ENCODE measurements at regions not wholly inside any gene's neighbourhood (a gene's known extent, or its start where the extent isn't known, plus 50 kb on each side); places are given as distances from the start of the nearest gene placed in this dataset.
"Not testable (repeated sequence)": the region's sequence is repeated elsewhere in the genome, so short reads cannot be mapped to it uniquely, and the experiment has no call there.

GRCh38 chr14:106359157-106359887 is 832.9 kb downstream of the TMEM121 start:
- ATAC-seq (ENCODE audit: insufficient number of reproducible peaks, low FRiP score, low read depth): not testable (repeated sequence)

DNA sequence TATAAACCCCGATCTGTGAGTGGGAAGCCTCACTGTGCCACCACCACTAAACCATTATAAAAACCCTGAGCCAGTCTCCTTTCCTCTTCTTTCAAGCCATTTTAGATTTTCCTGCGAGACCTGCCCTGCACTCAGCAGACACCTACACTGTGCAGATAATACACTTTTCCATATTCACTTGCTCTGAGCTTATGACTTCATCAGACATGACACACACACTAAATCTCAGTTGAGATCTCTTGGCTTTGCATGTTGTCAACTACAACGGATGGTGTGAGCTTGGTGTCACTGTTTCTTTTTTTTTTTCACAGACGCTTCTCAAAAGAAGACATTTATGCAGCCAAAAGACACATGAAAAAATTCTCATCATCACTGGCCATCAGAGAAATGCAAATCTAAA is 839.0 kb downstream of the TMEM121 start:
- H3K27ac ChIP-seq; H3K36me3 ChIP-seq; H3K4me1 ChIP-seq (ENCODE audit: control insufficient read depth in 1 of 2, low read depth in 2 of 2); ATAC-seq (ENCODE audit: insufficient number of reproducible peaks, low FRiP score, low read depth); H3K4me3 ChIP-seq; H3K27me3 ChIP-seq (replicated peaks; ENCODE audit: insufficient read depth); DNase-seq (ENCODE audit: low spot score); H3K9me3 ChIP-seq: not testable (repeated sequence)

More at GRCh38 chr14:106359157-106359887, 832.9 kb downstream of the TMEM121 start:
- H3K27ac ChIP-seq; DNase-seq (ENCODE audit: low spot score); H3K4me1 ChIP-seq (ENCODE audit: control insufficient read depth in 1 of 2, low read depth in 2 of 2); H3K27me3 ChIP-seq (replicated peaks; ENCODE audit: insufficient read depth); H3K36me3 ChIP-seq; H3K4me3 ChIP-seq; H3K9me3 ChIP-seq: not testable (repeated sequence)

DNA sequence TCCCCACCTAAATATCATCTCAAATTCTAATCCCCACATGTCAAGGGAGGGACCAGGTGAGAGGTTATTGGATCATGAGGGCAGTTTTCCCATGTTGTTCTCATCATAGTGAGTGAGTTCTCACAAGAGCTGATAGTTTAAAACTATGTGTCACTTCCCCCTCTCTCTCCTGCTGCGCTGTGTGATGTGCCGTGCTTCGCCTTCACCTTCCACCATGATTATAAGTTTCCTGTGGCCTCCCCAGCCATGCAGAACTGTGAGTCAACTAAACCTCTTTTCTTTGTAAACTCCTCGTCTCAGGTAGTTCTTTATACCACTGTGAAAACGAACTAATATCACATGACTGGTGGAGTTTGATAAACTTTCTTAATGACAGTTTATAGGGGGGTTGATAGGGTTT is 839.5 kb downstream of the TMEM121 start:
- H3K9me3 ChIP-seq; ATAC-seq (ENCODE audit: insufficient number of reproducible peaks, low FRiP score, low read depth); H3K4me3 ChIP-seq; H3K27me3 ChIP-seq (replicated peaks; ENCODE audit: insufficient read depth); H3K27ac ChIP-seq; H3K4me1 ChIP-seq (ENCODE audit: control insufficient read depth in 1 of 2, low read depth in 2 of 2); H3K36me3 ChIP-seq; DNase-seq (ENCODE audit: low spot score): not testable (repeated sequence)

DNA sequence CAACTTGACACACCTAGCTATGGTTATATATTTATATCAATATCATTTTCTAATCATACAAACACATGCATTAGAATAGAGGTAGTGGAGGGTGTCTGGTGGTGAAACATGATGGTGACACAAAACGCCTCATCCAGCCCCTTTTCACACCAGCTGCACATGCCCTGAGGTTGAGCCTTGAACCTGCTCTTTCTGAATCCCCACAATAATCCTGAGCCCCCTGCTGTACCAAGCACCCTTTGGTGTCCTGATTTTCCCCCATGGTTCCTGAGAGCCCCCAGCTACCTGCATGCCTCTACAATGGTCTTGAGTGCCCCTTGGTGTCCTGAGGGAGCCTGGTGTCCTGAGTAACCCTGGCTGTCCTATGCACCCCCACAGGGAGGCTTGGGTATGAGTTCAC is 840.6 kb downstream of the TMEM121 start:
- H3K4me3 ChIP-seq; ATAC-seq (ENCODE audit: insufficient number of reproducible peaks, low FRiP score, low read depth); H3K36me3 ChIP-seq; H3K27ac ChIP-seq; DNase-seq (ENCODE audit: low spot score); H3K9me3 ChIP-seq; H3K27me3 ChIP-seq (replicated peaks; ENCODE audit: insufficient read depth); H3K4me1 ChIP-seq (ENCODE audit: control insufficient read depth in 1 of 2, low read depth in 2 of 2): not testable (repeated sequence)

DNA sequence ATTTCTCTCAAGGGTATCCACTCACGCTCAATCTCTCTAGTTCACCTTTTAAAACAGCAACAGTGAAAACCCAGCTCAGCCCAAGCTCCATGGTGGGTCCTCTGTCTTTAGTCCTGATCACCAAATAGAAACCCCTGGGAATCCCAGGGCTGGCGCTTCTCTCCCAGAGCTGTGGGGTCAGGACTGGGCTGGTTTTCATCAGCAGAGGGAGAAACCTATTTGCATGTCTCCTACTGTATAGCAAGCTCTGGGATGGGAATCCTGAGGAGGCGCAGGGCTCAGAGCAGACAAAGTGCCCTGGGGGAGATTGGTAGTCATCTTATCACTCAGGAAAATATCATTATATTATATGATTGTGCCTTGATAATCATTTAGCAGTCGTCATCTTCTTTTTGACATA is 843.1 kb downstream of the TMEM121 start:
- not testable (repeated sequence) for H3K4me3 ChIP-seq; DNase-seq (ENCODE audit: low spot score); H3K27ac ChIP-seq; H3K27me3 ChIP-seq (replicated peaks; ENCODE audit: insufficient read depth); H3K4me1 ChIP-seq (ENCODE audit: control insufficient read depth in 1 of 2, low read depth in 2 of 2); ATAC-seq (ENCODE audit: insufficient number of reproducible peaks, low FRiP score, low read depth); H3K9me3 ChIP-seq; H3K36me3 ChIP-seq

GRCh38 chr14:106372870-106373652 is 846.7 kb downstream of the TMEM121 start:
- Histone ChIP-seq H3K9me3 (no peaks in the 10 kb centered on the region), H3K36me3 (no peaks in the 10 kb centered on the region), H3K27me3 (replicated peaks; ENCODE audit: insufficient read depth) (no peaks in the 10 kb centered on the region), H3K4me1 (ENCODE audit: control insufficient read depth in 1 of 2, low read depth in 2 of 2) (no peaks in the 10 kb centered on the region), H3K27ac (no peak overlapping the region), H3K4me3 (no peak overlapping the region)
- no peak for DNase-seq (ENCODE audit: low spot score)
- ATAC-seq (ENCODE audit: insufficient number of reproducible peaks, low FRiP score, low read depth): no peak
- TF ChIP-seq, protein P1, sequence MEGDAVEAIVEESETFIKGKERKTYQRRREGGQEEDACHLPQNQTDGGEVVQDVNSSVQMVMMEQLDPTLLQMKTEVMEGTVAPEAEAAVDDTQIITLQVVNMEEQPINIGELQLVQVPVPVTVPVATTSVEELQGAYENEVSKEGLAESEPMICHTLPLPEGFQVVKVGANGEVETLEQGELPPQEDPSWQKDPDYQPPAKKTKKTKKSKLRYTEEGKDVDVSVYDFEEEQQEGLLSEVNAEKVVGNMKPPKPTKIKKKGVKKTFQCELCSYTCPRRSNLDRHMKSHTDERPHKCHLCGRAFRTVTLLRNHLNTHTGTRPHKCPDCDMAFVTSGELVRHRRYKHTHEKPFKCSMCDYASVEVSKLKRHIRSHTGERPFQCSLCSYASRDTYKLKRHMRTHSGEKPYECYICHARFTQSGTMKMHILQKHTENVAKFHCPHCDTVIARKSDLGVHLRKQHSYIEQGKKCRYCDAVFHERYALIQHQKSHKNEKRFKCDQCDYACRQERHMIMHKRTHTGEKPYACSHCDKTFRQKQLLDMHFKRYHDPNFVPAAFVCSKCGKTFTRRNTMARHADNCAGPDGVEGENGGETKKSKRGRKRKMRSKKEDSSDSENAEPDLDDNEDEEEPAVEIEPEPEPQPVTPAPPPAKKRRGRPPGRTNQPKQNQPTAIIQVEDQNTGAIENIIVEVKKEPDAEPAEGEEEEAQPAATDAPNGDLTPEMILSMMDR (IDR thresholded peaks at IDR 0.05): peak; percentile 9

GRCh38 chr14:106373653-106374110 is 847.3 kb downstream of the TMEM121 start:
- not testable (repeated sequence) for H3K36me3 ChIP-seq; H3K9me3 ChIP-seq; H3K4me3 ChIP-seq; ATAC-seq (ENCODE audit: insufficient number of reproducible peaks, low FRiP score, low read depth); DNase-seq (ENCODE audit: low spot score); H3K27me3 ChIP-seq (replicated peaks; ENCODE audit: insufficient read depth); H3K27ac ChIP-seq; H3K4me1 ChIP-seq (ENCODE audit: control insufficient read depth in 1 of 2, low read depth in 2 of 2)

DNA sequence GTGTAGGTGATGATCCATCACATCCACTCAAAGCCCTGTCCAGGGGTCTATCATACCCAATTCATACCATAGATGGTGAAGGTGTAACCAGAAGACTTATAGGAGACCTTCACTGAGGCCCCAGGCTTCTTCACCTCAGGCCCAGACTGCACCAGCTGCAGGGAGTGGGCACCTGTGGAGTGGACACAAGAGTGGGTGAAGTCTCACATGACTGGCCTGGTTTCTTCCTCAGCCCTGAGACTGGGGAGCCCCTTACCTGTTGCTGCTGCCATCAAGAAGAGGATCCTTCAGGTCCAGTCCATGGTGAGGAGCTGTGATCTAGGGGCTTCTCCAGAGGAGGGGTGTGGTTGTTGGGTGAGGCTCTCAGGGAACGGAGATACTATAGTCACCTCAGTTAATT is 851.0 kb downstream of the TMEM121 start:
- TF ChIP-seq, protein P1 (IDR thresholded peaks at IDR 0.05): no peak
- no peaks in the 10 kb centered on the region for H3K36me3 ChIP-seq
- H3K27me3 ChIP-seq (replicated peaks; ENCODE audit: insufficient read depth): no peaks in the 10 kb centered on the region
- no peak overlapping the region for H3K4me3 ChIP-seq
- no peaks in the 10 kb centered on the region for H3K4me1 ChIP-seq (ENCODE audit: control insufficient read depth in 1 of 2, low read depth in 2 of 2)
- no peaks in the 10 kb centered on the region for H3K9me3 ChIP-seq
- ATAC-seq (ENCODE audit: insufficient number of reproducible peaks, low FRiP score, low read depth) (no peak), DNase-seq (ENCODE audit: low spot score) (no peak)
- no peak overlapping the region for H3K27ac ChIP-seq
